Caco-2 (cell line): ENCODE measurements at regions not wholly inside any gene's neighbourhood (a gene's known extent, or its start where the extent isn't known, plus 50 kb on each side); places are given as distances from the start of the nearest gene placed in this dataset.
A peak's percentile ranks its signal among the peaks of the same experiment; 100 is the strongest.
"Not testable (repeated sequence)": the region's sequence is repeated elsewhere in the genome, so short reads cannot be mapped to it uniquely, and the experiment has no call there.

Source experiments
- BruUV-seq: library from RNA; stranded (reverse); fragments of 400-500 nt; replicated peaks from 2 replicates; lab custom pipeline; 2021; lab: Mats Ljungman, UMichigan
- CTCF ChIA-PET: fragments of 300-600 bp; sonication (Branson Sonifier 250); formaldehyde crosslinking; loops from one replicate; lab custom pipeline; 2022; ENCODE audit warnings: antibody characterized with exemption; lab: Charles Lee
- POLR2A ChIA-PET: fragments of 300-600 bp; sonication (Branson Sonifier 250); formaldehyde crosslinking; loops from one replicate; lab custom pipeline; 2022; ENCODE audit warnings: antibody characterized with exemption; lab: Charles Lee
- DNase-seq, 2 experiments: peaks; one replicate each; pipeline versions ENCODE4 v3.0.0 to v3.0.0-alpha.2; 2020 to 2022
- H3K27me3 ChIP-seq: replicated peaks from 2 replicates; pipeline ENCODE4 v1.6.0; 2011; ENCODE audit warnings: low read length; ENCODE audit not compliant: control insufficient read depth, insufficient read depth
- H3K36me3 ChIP-seq: 2 replicates; pipeline ENCODE4 v1.5.1; 2011; ENCODE audit warnings: low read length; ENCODE audit not compliant: control insufficient read depth, insufficient read depth
- H3K4me1 ChIP-seq: fragments of 250-450 bp; sonication (Bioruptor Pico); 2 replicates; pipeline ENCODE4 v1.5.1; 2020; ENCODE audit warnings: mild to moderate bottlenecking
- H3K4me3 ChIP-seq: 2 replicates; pipeline ENCODE4 v1.5.1; 2011; ENCODE audit warnings: low read depth, mild to moderate bottlenecking, control low read depth, low read length
- H3K9me3 ChIP-seq: fragments of 250-450 bp; sonication (Bioruptor Pico); 2 replicates; pipeline ENCODE4 v1.5.1; 2020; ENCODE audit warnings: mild to moderate bottlenecking, moderate library complexity
- H3K27ac Mint-ChIP-seq: one replicate; pipeline ENCODE4 v1.8.0; 2022; ENCODE audit warnings: mixed read lengths; ENCODE audit not compliant: unreplicated experiment
- H3K27me3 Mint-ChIP-seq: one replicate; pipeline ENCODE4 v1.8.0; 2022; ENCODE audit warnings: mixed read lengths; ENCODE audit not compliant: insufficient read depth, unreplicated experiment
- H3K36me3 Mint-ChIP-seq: one replicate; pipeline ENCODE4 v1.8.0; 2022; ENCODE audit warnings: mild to moderate bottlenecking, mixed read lengths; ENCODE audit not compliant: insufficient read depth, unreplicated experiment
- H3K4me1 Mint-ChIP-seq: one replicate; pipeline ENCODE4 v1.8.0; 2022; ENCODE audit warnings: low read depth, mixed read lengths; ENCODE audit not compliant: unreplicated experiment
- H3K4me3 Mint-ChIP-seq: one replicate; pipeline ENCODE4 v1.8.0; 2022; ENCODE audit warnings: mild to moderate bottlenecking, moderate library complexity, mixed read lengths; ENCODE audit not compliant: unreplicated experiment
- H3K9me3 Mint-ChIP-seq: one replicate; pipeline ENCODE4 v1.8.0; 2022; ENCODE audit warnings: mixed read lengths; ENCODE audit not compliant: unreplicated experiment
- CTCF ChIP-seq, 2 experiments: fragments of 200-600 bp in 1 of 2; IDR thresholded peaks; 1 replicate in 1 of 2; 2 replicates in 1 of 2; pipeline versions ENCODE4 v1.5.1 to v1.8.0; 2011 to 2022; ENCODE audit warnings: antibody characterized with exemption in 1 of 2, control low read depth in 1 of 2, inconsistent platforms in 1 of 2, low read depth in 1 of 2, low read length in 1 of 2, mild to moderate bottlenecking in 1 of 2, moderate library complexity in 1 of 2; ENCODE audit not compliant: insufficient read depth in 1 of 2, severe bottlenecking in 1 of 2, unreplicated experiment in 1 of 2
- intact Hi-C: fragments of 100-400 bp; cut with micrococcal nuclease; formaldehyde crosslinking; loops from one replicate; pipeline ENCODE4 v1.10.0; 2022; ENCODE audit not compliant: unreplicated experiment

- Histone ChIP-seq H3K27me3 (no peaks in the 10 kb centered on the region), H3K36me3 (no peaks in the 10 kb centered on the region), H3K9me3 (no peaks in the 10 kb centered on the region; the same call in 1 of the 2 replicates), H3K4me1 (no peaks in the 10 kb centered on the region), H3K4me3 (no peak overlapping the region)
- intact Hi-C loops = no loop called here
- no peak for DNase-seq
- Mint-ChIP-seq H3K4me3 (no peak overlapping the region), H3K9me3 (peaks cover 38% of the 10 kb centered on the region), H3K4me1 (no peaks in the 10 kb centered on the region), H3K27ac (no peak overlapping the region), H3K36me3 (no peaks in the 10 kb centered on the region), H3K27me3 (no peaks in the 10 kb centered on the region)
- BruUV-seq = no TSS peak
- CTCF ChIA-PET = no interaction called here
- no peak for TF ChIP-seq CTCF (IDR thresholded peaks at IDR 0.05; ENCODE audit: insufficient read depth in 1 of 2, low read depth in 1 of 2, low read length in 1 of 2, severe bottlenecking in 1 of 2, unreplicated experiment in 1 of 2)
- POLR2A ChIA-PET = no interaction called here
Observed at GRCh38 chr3:168933614-168934013, 729.9 kb downstream of the MECOM start.

- H3K27me3 Mint-ChIP-seq, BruUV-seq, H3K4me3 Mint-ChIP-seq, H3K4me3 ChIP-seq, CTCF ChIA-PET, intact Hi-C loops, H3K27ac Mint-ChIP-seq, POLR2A ChIA-PET, H3K36me3 ChIP-seq, H3K9me3 ChIP-seq, DNase-seq, H3K36me3 Mint-ChIP-seq, H3K27me3 ChIP-seq: not testable (repeated sequence)
- H3K4me1 ChIP-seq = peaks cover 27% of the 10 kb centered on the region
- Mint-ChIP-seq H3K4me1 (peaks cover 17% of the 10 kb centered on the region), H3K9me3 (peaks cover 38% of the 10 kb centered on the region)
Observed at GRCh38 chr3:168929997-168930396, 733.5 kb downstream of the MECOM start.

- Mint-ChIP-seq H3K27ac (peak overlapping the region; percentile 59), H3K9me3 (peaks cover 13% of the 10 kb centered on the region), H3K4me1 (peaks cover 19% of the 10 kb centered on the region), H3K36me3 (no peaks in the 10 kb centered on the region), H3K4me3 (no peak overlapping the region), H3K27me3 (no peaks in the 10 kb centered on the region)
- Histone ChIP-seq H3K9me3 (no peaks in the 10 kb centered on the region), H3K27me3 (no peaks in the 10 kb centered on the region), H3K4me3 (no peak overlapping the region), H3K4me1 (peaks cover 27% of the 10 kb centered on the region), H3K36me3 (no peaks in the 10 kb centered on the region)
- intact Hi-C loops = loop anchor here (1.0 kb wide), 4 partner anchors 38 to 342 kb away; no protein-coding TSS in a partner anchor
- TF ChIP-seq CTCF (IDR thresholded peaks at IDR 0.05; ENCODE audit: insufficient read depth in 1 of 2, low read depth in 1 of 2, low read length in 1 of 2, severe bottlenecking in 1 of 2, unreplicated experiment in 1 of 2) = no peak
- POLR2A ChIA-PET = no interaction called here
- no TSS peak for BruUV-seq
- CTCF ChIA-PET = no interaction called here
- peak in 1 of 2 experiments; percentile 58 for DNase-seq
Observed at GRCh38 chr3:168926426-168926825, 737.1 kb downstream of the MECOM start.

- no peaks in the 10 kb centered on the region for H3K27me3 ChIP-seq
- ChIA-PET CTCF (no interaction called here), POLR2A (no interaction called here)
- no peaks in the 10 kb centered on the region for H3K27me3 Mint-ChIP-seq
- H3K9me3 Mint-ChIP-seq = peaks cover 4% of the 10 kb centered on the region
- no peak for TF ChIP-seq CTCF (IDR thresholded peaks at IDR 0.05; ENCODE audit: insufficient read depth in 1 of 2, low read depth in 1 of 2, low read length in 1 of 2, severe bottlenecking in 1 of 2, unreplicated experiment in 1 of 2)
- H3K9me3 ChIP-seq = no peaks in the 10 kb centered on the region
- no peak overlapping the region for H3K4me3 ChIP-seq
- H3K4me3 Mint-ChIP-seq = no peak overlapping the region
- no peaks in the 10 kb centered on the region for H3K36me3 ChIP-seq
- no TSS peak for BruUV-seq
- intact Hi-C loops = no loop called here
- no peak for DNase-seq
- peaks cover 27% of the 10 kb centered on the region for H3K4me1 ChIP-seq
- no peaks in the 10 kb centered on the region for H3K36me3 Mint-ChIP-seq
- H3K4me1 Mint-ChIP-seq = peaks cover 19% of the 10 kb centered on the region
- H3K27ac Mint-ChIP-seq = peak overlapping the region; percentile 65
Observed at GRCh38 chr3:168925568-168925967, 737.9 kb downstream of the MECOM start.
